Epithelial cell of esophagus (primary cell): ENCODE measurements at regions not wholly inside any gene's neighbourhood (a gene's known extent, or its start where the extent isn't known, plus 50 kb on each side); places are given as distances from the start of the nearest gene placed in this dataset.

Source experiments
- DNase-seq: peaks from one replicate; pipeline ENCODE4 v3.0.0; 2010; ENCODE audit warnings: low read depth
- H3K4me3 ChIP-seq: 2 replicates; pipeline ENCODE4 v1.5.1; 2011; ENCODE audit warnings: mild to moderate bottlenecking, low read length, control low read depth
- CTCF ChIP-seq: IDR thresholded peaks from 2 replicates; pipeline ENCODE4 v1.5.1; 2011; ENCODE audit warnings: low read depth, mild to moderate bottlenecking, low read length, control low read depth, inconsistent platforms; ENCODE audit not compliant: insufficient read depth; ENCODE audit errors: missing control alignments

- H3K4me3 ChIP-seq, result no peak overlapping the region
- TF ChIP-seq CTCF, result no peak
- no peak for DNase-seq
Measured at GRCh38 chr6:23140871-23141270, 571.5 kb downstream of the HDGFL1 start.

GRCh38 chr6:23145781-23146180 lies 576.4 kb downstream of the HDGFL1 start:
- DNase-seq, result no peak
- TF ChIP-seq CTCF, result no peak

GRCh38 chr6:23154159-23154558 lies 584.8 kb downstream of the HDGFL1 start:
- H3K4me3 ChIP-seq, result no peak overlapping the region
- DNase-seq, result no peak
- TF ChIP-seq CTCF, result no peak

More at GRCh38 chr6:23145781-23146180, 576.4 kb downstream of the HDGFL1 start:
- H3K4me3 ChIP-seq, result no peak overlapping the region

GRCh38 chr6:23170049-23170448 lies 600.7 kb downstream of the HDGFL1 start:
- no peak for TF ChIP-seq CTCF
- H3K4me3 ChIP-seq, result no peak overlapping the region
- DNase-seq, result no peak

- DNase-seq, result peak; percentile 55
- no peak for TF ChIP-seq CTCF
- no peak overlapping the region for H3K4me3 ChIP-seq
Measured at GRCh38 chr6:23173234-23173633, 603.9 kb downstream of the HDGFL1 start.

GRCh38 chr6:23174781-23175361 lies 605.5 kb downstream of the HDGFL1 start:
- DNase-seq, result peak; percentile 90
- no peak for TF ChIP-seq CTCF
- no peak overlapping the region for H3K4me3 ChIP-seq

GRCh38 chr6:23175391-23175790 lies 606.0 kb downstream of the HDGFL1 start:
- TF ChIP-seq CTCF, result no peak
- H3K4me3 ChIP-seq, result no peak overlapping the region
- peak; percentile 54 for DNase-seq
